ENCODE measurements at regions not wholly inside any gene's neighbourhood (a gene's known extent, or its start where the extent isn't known, plus 50 kb on each side); places are given as distances from the start of the nearest gene placed in this dataset.
"Not testable (repeated sequence)": the region's sequence is repeated elsewhere in the genome, so short reads cannot be mapped to it uniquely, and the experiment has no call there.

DNA sequence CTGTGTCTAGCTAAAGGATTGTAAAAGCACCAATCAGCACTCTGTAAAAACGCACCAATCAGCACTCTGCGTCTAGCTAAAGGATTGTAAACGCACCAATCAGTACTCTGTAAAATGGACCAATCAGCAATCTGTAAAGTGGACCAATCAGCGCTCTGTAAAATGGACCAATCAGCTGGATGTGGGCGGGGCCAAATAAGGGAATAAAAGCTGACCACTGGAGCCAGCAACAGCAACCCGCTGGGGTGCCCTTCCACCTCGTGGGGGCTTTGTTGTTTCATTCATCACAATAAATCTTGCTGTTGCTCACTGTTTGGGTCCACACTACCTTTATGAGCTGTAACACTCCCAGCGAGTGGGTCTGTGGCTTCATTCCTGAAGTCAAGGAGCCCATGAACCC, 83.9 kb upstream of the AGR3 start:
- TF ChIP-seq CTCF (IDR thresholded peaks at IDR 0.05 in 2 of 3, conservative IDR thresholded peaks at IDR 0.05 in 1 of 3; ENCODE audit: borderline replicate concordance in 1 of 3, insufficient read depth in 1 of 3, low read depth in 2 of 3, low read length in 2 of 3); ELF1 (IDR thresholded peaks at IDR 0.05; ENCODE audit: borderline replicate concordance, low read depth): not testable (repeated sequence)

All from HCT116 (cell line).